GM18951 (cell line): ENCODE measurements at regions not wholly inside any gene's neighbourhood (a gene's known extent, or its start where the extent isn't known, plus 50 kb on each side); places are given as distances from the start of the nearest gene placed in this dataset.

Experiments used
- POLR2A ChIP-seq: IDR thresholded peaks from 4 replicates; pipeline ENCODE4 v1.6.1; 2011; ENCODE audit warnings: mild to moderate bottlenecking; ENCODE audit not compliant: insufficient read length, insufficient read depth; ENCODE audit errors: extremely low read depth
- in situ Hi-C: fragments of 300-500 bp; cut with MboI; formaldehyde crosslinking; loops from one replicate; pipeline ENCODE4 v1.12.0; 2022; ENCODE audit warnings: low sequenced_read_pairs, mixed read lengths, inconsistent platforms; ENCODE audit not compliant: unreplicated experiment

GRCh38 chr2:193895226-193895625, 1700.5 kb upstream of the TMEFF2 start:
- no peak for TF ChIP-seq POLR2A
- in situ Hi-C loops = no loop called here

GRCh38 chr2:193894081-193894480, 1699.3 kb upstream of the TMEFF2 start:
- in situ Hi-C loops = no loop called here
- TF ChIP-seq POLR2A = no peak

DNA sequence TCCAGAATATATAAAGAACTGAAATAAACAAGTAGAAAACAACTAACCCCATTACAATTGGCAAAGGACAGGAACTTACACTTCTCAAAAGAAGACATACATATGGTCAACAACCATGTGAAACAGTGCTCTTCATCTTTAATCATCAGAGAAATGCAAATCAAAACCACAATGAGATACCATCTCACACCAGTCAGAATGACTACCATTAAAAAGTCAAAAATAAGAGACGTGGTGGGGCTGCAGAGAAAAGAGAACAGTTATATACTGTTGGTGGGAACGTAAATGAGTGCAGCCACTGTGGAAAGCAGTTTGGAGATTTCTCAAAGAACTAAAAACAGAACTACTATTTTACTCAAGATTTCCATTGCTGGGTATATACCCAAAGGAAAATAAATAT, 1696.3 kb upstream of the TMEFF2 start:
- in situ Hi-C loops = no loop called here
- TF ChIP-seq POLR2A = no peak

GRCh38 chr2:193885419-193885818, 1690.7 kb upstream of the TMEFF2 start:
- no peak for TF ChIP-seq POLR2A
- in situ Hi-C loops = no loop called here

DNA sequence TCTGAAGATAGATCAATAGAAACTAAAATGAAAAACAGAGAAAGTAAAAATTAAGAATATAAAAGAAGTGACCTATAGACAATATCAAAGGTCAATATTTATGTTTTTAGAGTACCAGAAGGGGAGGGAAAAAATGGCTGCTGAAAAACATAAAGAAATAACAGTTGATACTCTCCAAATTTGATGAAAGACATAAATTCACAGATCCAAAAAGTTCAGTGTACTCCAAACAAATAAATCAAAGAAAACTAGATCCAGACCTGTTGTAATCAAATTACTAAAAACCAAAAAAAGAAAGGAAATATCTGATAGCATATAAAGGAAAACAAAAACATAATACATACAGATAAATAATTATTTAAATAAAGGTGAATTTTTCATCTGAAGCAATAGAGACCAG, 1689.1 kb upstream of the TMEFF2 start:
- in situ Hi-C loops = no loop called here
- TF ChIP-seq POLR2A = no peak

GRCh38 chr2:193876980-193877379, 1682.2 kb upstream of the TMEFF2 start:
- TF ChIP-seq POLR2A = no peak
- in situ Hi-C loops = no loop called here

DNA sequence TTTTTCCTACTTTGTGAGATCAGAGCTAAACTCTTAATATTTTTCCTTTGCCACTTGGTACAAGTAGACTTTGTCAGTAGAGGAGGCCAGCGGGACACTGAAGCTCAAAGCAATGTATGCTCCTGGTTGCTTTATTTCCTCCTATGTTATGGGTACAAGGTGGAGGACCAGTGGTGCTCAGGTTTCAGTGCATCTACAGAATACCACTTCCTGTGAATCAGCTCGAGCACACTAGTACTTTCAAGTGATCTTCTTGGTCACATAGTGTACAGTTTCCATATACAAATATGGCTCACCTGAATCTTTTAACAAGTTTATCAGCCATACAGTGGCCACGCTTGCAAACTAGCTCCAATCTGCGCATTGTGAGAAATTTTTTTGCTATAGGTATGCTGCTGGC, 1674.8 kb upstream of the TMEFF2 start:
- in situ Hi-C loops = no loop called here
- TF ChIP-seq POLR2A = no peak

GRCh38 chr2:193868833-193869232, 1674.1 kb upstream of the TMEFF2 start:
- in situ Hi-C loops = no loop called here
- no peak for TF ChIP-seq POLR2A

DNA sequence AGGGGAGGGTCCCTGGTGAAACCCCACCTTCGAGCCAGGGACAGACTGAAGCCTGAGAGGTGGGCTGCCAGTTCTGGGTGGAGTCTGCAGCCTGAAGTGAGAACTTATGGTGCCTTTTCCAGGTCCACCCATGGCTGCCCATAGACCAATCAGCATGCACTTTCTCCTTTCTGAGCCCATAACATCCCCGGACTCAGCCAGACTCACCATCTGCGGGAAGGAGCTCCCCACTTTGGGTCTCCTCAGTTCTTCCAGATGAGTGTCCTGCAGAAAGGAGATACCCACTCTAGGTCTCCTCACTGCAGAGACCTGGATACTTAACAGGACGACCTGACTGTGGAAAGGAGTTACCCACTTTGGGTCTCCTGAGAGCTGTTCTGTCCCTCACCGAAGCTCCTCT, 1673.4 kb upstream of the TMEFF2 start:
- no peak for TF ChIP-seq POLR2A
- in situ Hi-C loops = no loop called here

DNA sequence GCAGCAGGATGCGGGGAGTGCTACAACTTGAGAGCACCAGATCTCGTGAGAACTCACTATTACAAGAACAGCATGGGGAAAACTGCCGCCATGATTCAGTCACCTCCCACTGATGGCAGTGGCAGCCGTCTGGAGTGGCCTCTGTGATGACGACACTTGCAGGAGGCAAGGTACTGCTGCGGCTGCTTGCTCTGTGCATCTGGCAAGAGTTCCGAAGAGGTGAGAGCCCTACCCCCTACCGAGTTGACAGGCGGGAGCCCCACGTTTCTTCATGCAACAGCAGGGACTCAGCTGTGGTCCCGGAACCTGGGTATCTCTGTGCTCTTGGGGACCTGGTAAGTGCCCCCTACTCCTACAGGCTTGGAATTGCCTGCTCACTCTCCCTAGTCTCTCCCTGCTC, 1672.7 kb upstream of the TMEFF2 start:
- in situ Hi-C loops = no loop called here

GRCh38 chr2:193861557-193861956, 1666.8 kb upstream of the TMEFF2 start:
- no peak for TF ChIP-seq POLR2A
- in situ Hi-C loops = no loop called here

More for the DNA sequence above, 1672.7 kb upstream of the TMEFF2 start:
- TF ChIP-seq POLR2A = no peak

DNA sequence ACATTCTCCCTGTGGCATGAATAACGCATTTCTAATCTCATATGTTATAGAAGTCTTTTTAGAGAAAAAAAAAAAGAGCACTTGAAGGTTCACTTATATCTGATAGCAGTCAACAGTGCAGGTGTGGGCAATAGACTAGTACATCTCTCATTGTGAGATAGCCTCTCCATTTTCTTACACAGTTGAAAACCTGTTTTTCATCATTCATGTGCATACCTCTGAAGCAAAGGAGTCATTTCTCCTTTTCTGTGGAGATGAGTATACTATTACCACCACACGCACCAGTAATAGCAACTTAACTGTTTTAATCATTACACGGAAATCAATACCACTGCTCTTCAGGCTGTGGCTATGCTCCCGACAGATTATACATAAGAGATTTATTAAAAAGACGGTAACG, 1653.3 kb upstream of the TMEFF2 start:
- TF ChIP-seq POLR2A = no peak
- in situ Hi-C loops = no loop called here

DNA sequence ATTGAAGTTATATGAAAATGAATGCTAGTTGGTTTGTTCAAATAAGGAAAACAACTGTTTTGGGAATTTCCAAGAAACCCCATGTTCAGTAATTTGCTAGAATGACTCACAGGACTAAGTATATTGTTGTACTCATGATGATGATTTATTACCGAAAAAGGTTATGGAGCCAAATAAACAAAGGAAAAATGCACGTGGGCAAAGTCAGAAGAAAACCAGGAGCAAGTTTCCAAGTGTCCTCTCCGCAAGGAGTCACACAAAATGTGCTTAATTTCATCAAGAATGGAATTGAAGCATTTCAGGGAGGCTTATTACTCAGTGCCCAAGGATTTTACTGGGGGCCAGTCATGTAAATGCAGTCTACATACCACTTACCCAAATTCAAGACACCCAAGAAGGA, 1652.4 kb upstream of the TMEFF2 start:
- TF ChIP-seq POLR2A = no peak
- in situ Hi-C loops = no loop called here

DNA sequence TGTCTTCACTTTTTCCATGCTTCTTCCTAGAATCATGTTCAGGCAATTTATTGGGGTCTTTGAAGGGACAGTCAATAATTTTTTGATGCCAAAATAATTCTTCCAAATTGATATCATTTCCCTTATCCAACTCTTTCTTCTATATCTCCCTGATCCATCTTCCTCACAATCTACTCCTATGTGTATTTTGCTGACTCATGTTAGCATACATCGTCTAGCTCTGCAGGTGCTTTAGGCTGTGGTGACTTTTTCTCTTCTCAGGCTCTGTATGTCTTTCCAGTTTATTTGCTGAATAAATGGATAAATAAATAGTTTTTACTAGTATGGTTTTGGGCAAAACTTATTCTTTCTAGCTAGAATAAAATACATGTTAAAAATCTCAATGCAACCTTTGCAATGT, 1650.9 kb upstream of the TMEFF2 start:
- no peak for TF ChIP-seq POLR2A
- in situ Hi-C loops = no loop called here

DNA sequence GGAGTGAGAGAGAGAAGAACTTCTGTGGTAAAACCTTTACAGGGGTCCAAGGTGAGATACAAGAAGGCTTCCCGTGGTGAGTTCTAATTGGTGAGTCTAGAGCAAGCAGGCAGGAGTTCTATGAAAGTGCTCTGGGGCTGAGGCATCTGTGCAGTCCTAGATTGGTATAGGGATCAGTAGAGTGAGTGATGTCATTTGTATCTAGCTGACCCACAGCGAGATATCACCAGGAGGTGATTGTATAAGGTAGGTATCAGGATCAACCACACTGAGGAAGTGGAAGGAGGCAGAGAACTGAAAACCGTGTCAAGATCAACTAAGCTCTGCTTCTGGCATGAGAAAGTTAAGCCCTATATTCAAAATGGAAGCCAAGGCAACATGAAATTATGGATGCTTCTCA, 1648.9 kb upstream of the TMEFF2 start:
- in situ Hi-C loops = no loop called here
- TF ChIP-seq POLR2A = no peak
